ENCODE measurements at regions not wholly inside any gene's neighbourhood (a gene's known extent, or its start where the extent isn't known, plus 50 kb on each side); places are given as distances from the start of the nearest gene placed in this dataset.
"Not testable (repeated sequence)": the region's sequence is repeated elsewhere in the genome, so short reads cannot be mapped to it uniquely, and the experiment has no call there.

DNA sequence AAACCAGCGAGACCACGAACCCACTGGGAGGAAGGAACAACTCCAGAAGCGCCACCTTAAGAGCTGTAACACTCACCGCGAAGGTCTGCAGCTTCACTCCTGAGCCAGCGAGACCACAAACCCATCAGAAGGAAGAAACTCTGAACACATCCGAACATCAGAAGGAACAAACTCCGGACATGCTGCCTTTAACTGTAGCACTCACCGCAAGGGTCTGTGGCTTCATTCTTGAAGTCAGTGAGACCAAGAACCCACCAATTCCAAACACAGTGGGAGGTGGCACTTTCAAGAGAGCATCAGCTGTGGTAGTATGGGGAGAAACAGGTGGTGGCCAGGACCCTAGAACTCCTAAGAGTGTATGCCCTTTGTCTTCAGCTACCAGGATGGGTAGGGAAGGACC lies 179.8 kb upstream of the PKP2 start:
- H2AFZ ChIP-seq (ENCODE audit: low read length); H3K36me3 ChIP-seq (replicated peaks in 1 of 2; ENCODE audit: control insufficient read depth in 1 of 2, insufficient read depth in 2 of 2, low read length in 2 of 2); H3K9ac ChIP-seq (ENCODE audit: insufficient read depth, low read depth, low read length); H3K4me1 ChIP-seq (ENCODE audit: insufficient read depth, low read length); intact Hi-C loops (cut with micrococcal nuclease; ENCODE audit: unreplicated experiment); H3K79me2 ChIP-seq (ENCODE audit: insufficient read depth, low read length); H3K27me3 ChIP-seq (ENCODE audit: control insufficient read depth in 1 of 2, insufficient read depth in 2 of 2, low read length in 2 of 2); H4K20me1 ChIP-seq (ENCODE audit: insufficient read depth, low read length); BruUV-seq (replicated peaks); in situ Hi-C loops (cut with HindIII; ENCODE audit: extremely low pct_ligation_motif_present, low pct_unique_long_range_greater_than_20kb); FAIRE-seq; H3K27ac ChIP-seq (ENCODE audit: extremely low read length, insufficient read depth, low read length); ATAC-seq; DNase-seq (ENCODE audit: low spot score); CTCF ChIA-PET (ENCODE audit: low intra/inter-chr PET ratio, low total read pairs); H3K4me2 ChIP-seq (ENCODE audit: low read depth, low read length); H3K9me3 ChIP-seq (ENCODE audit: low read length); H3K4me3 ChIP-seq (replicated peaks in 1 of 3; ENCODE audit: insufficient read depth in 1 of 3, low read depth in 2 of 3, low read length in 3 of 3): not testable (repeated sequence)
- 2% methylated on average over 9 of the region's 9 CpGs for WGBS (ENCODE audit: low lambda C conversion rate)
- POLR2A ChIA-PET, result interaction anchor here (0.6 kb wide), 1 partner anchor 279 kb away, joined by 4 read pairs; no protein-coding TSS in a partner anchor

DNA sequence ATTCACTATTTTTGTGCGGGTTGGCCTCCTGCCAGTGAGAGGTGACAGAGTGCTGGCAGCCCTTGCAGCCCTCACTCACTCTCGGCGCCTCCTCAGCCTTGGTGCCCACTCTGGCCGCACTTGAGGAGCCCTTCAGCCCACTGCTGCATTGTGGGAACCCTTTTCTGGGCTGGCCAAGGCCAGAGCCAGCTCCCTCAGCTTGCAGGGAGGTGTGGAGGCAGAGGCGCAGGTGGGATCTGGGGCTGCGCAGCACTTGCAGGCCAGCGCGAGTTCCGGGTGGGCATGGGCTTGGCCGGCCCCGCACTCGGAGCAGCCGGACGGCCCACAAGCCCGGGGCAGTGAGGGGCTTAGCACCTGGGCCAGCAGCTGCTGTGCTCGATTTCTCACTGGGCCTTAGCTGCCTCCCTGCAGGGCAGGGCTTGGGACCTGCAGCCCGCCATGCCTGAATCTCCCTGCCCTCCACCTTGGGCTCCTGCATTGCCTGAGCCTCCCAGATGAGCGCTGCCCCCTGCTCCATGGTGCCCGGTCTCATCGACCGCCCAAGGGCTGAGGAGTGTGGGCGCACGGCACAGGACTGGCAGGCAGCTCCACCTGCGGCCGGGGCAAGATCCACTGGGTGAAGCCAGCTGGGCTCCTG lies 178.7 kb upstream of the PKP2 start:
- H4K20me1 ChIP-seq (ENCODE audit: insufficient read depth, low read length); H3K27ac ChIP-seq (ENCODE audit: extremely low read length, insufficient read depth, low read length); H3K36me3 ChIP-seq (replicated peaks in 1 of 2; ENCODE audit: control insufficient read depth in 1 of 2, insufficient read depth in 2 of 2, low read length in 2 of 2); intact Hi-C loops (cut with micrococcal nuclease; ENCODE audit: unreplicated experiment); DNase-seq (ENCODE audit: low spot score); FAIRE-seq; BruUV-seq (replicated peaks); H3K79me2 ChIP-seq (ENCODE audit: insufficient read depth, low read length); in situ Hi-C loops (cut with HindIII; ENCODE audit: extremely low pct_ligation_motif_present, low pct_unique_long_range_greater_than_20kb); POLR2A ChIA-PET; H3K9ac ChIP-seq (ENCODE audit: insufficient read depth, low read depth, low read length); CTCF ChIA-PET (ENCODE audit: low intra/inter-chr PET ratio, low total read pairs); H3K4me2 ChIP-seq (ENCODE audit: low read depth, low read length); H3K9me3 ChIP-seq (ENCODE audit: low read length); H3K4me3 ChIP-seq (replicated peaks in 1 of 3; ENCODE audit: insufficient read depth in 1 of 3, low read depth in 2 of 3, low read length in 3 of 3); H3K4me1 ChIP-seq (ENCODE audit: insufficient read depth, low read length); H3K27me3 ChIP-seq (ENCODE audit: control insufficient read depth in 1 of 2, insufficient read depth in 2 of 2, low read length in 2 of 2); H2AFZ ChIP-seq (ENCODE audit: low read length); ATAC-seq: not testable (repeated sequence)
- 44% methylated on average over 11 of the region's 25 CpGs for WGBS (ENCODE audit: low lambda C conversion rate)

DNA sequence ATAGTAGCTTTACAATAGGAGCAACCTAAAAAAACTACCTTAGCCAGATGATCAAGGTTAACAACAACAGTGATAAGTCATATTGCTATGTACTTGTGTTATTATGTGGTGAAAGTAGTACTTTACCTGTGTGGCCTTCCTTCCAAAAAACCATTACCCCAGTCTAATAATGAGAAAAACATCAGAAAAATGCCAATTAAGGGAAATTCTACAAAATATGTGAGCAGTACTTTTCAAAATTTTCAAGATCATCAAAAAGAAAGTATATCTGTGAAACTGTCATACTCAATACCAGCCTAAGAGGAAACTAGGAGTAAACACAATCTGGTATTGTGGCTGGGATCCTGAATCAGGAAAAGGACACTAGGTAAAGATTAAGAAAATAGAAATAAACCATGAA lies 165.3 kb upstream of the PKP2 start:
- H3K36me3 ChIP-seq (replicated peaks in 1 of 2; ENCODE audit: control insufficient read depth in 1 of 2, insufficient read depth in 2 of 2, low read length in 2 of 2), result no peaks in the 10 kb centered on the region
- no peaks in the 10 kb centered on the region for H3K4me1 ChIP-seq (ENCODE audit: insufficient read depth, low read length)
- no peaks in the 10 kb centered on the region for H3K79me2 ChIP-seq (ENCODE audit: insufficient read depth, low read length)
- no peak for FAIRE-seq
- no peak overlapping the region for H3K4me2 ChIP-seq (ENCODE audit: low read depth, low read length)
- no TSS peak for BruUV-seq (replicated peaks)
- ChIA-PET POLR2A (no interaction called here), CTCF (ENCODE audit: low intra/inter-chr PET ratio, low total read pairs) (no interaction called here)
- intact Hi-C loops (cut with micrococcal nuclease; ENCODE audit: unreplicated experiment), result no loop called here
- no peaks in the 10 kb centered on the region for H3K9me3 ChIP-seq (ENCODE audit: low read length)
- H3K9ac ChIP-seq (ENCODE audit: insufficient read depth, low read depth, low read length), result no peak overlapping the region
- H3K27me3 ChIP-seq (ENCODE audit: control insufficient read depth in 1 of 2, insufficient read depth in 2 of 2, low read length in 2 of 2), result no peaks in the 10 kb centered on the region
- in situ Hi-C loops (cut with HindIII; ENCODE audit: extremely low pct_ligation_motif_present, low pct_unique_long_range_greater_than_20kb), result no loop called here
- no peak overlapping the region for H2AFZ ChIP-seq (ENCODE audit: low read length)
- no peak overlapping the region for H3K27ac ChIP-seq (ENCODE audit: extremely low read length, insufficient read depth, low read length)
- no peak for ATAC-seq
- no peak overlapping the region for H3K4me3 ChIP-seq (replicated peaks in 1 of 3; ENCODE audit: insufficient read depth in 1 of 3, low read depth in 2 of 3, low read length in 3 of 3)
- H4K20me1 ChIP-seq (ENCODE audit: insufficient read depth, low read length), result no peaks in the 10 kb centered on the region
- no peak for DNase-seq (ENCODE audit: low spot score)
- TF ChIP-seq MAFK (conservative IDR thresholded peaks at IDR 0.05 in 1 of 2, IDR thresholded peaks at IDR 0.05 in 1 of 2; ENCODE audit: low read length in 2 of 2), result peak in 1 of 2 experiments; percentile 57; a peak in 3 of 4 replicates
- no peak for TF ChIP-seq RFXAP (CRISPR knock-in tag; IDR thresholded peaks at IDR 0.05; ENCODE audit: borderline replicate concordance)
- TF ChIP-seq HES4 (CRISPR knock-in tag; IDR thresholded peaks at IDR 0.05; ENCODE audit: borderline replicate concordance), result no peak
- no peak for TF ChIP-seq ZNF652 (CRISPR knock-in tag; IDR thresholded peaks at IDR 0.05; ENCODE audit: borderline replicate concordance, low read depth)
- TF ChIP-seq SALL2 (CRISPR knock-in tag; IDR thresholded peaks at IDR 0.05), result no peak
- TF ChIP-seq, protein P1, sequence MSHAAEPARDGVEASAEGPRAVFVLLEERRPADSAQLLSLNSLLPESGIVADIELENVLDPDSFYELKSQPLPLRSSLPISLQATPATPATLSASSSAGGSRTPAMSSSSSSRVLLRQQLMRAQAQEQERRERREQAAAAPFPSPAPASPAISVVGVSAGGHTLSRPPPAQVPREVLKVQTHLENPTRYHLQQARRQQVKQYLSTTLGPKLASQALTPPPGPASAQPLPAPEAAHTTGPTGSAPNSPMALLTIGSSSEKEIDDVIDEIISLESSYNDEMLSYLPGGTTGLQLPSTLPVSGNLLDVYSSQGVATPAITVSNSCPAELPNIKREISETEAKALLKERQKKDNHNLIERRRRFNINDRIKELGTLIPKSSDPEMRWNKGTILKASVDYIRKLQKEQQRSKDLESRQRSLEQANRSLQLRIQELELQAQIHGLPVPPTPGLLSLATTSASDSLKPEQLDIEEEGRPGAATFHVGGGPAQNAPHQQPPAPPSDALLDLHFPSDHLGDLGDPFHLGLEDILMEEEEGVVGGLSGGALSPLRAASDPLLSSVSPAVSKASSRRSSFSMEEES (CRISPR knock-in tag; IDR thresholded peaks at IDR 0.05), result no peak
- TF ChIP-seq ZNF792 (CRISPR knock-in tag; IDR thresholded peaks at IDR 0.05), result no peak
- peak; percentile 66 for TF ChIP-seq MAFF (IDR thresholded peaks at IDR 0.05; ENCODE audit: low read depth, low read length)
